AG08396 (cell line): ENCODE measurements at regions not wholly inside any gene's neighbourhood (a gene's known extent, or its start where the extent isn't known, plus 50 kb on each side); places are given as distances from the start of the nearest gene placed in this dataset.

ENCODE experiments used
- DNase-seq: peaks from one replicate; pipeline ENCODE4 v3.0.0; 2012; ENCODE audit warnings: low spot score, mixed read lengths

- no peak for DNase-seq
These were observed 228.1 kb downstream of the SNRPN start for GRCh38 chr15:25182736-25183445.

- DNase-seq: no peak
These were observed 228.9 kb downstream of the SNRPN start for GRCh38 chr15:25183581-25184251.

GRCh38 chr15:25184356-25185155, 229.8 kb downstream of the SNRPN start:
- DNase-seq: no peak

GRCh38 chr15:25185156-25185710, 230.4 kb downstream of the SNRPN start:
- DNase-seq: no peak

GRCh38 chr15:25185791-25186190, 231.0 kb downstream of the SNRPN start:
- DNase-seq: no peak

- DNase-seq: no peak
These were observed 231.6 kb downstream of the SNRPN start for GRCh38 chr15:25186411-25186810.

GRCh38 chr15:25186906-25187645, 232.3 kb downstream of the SNRPN start:
- no peak for DNase-seq

- no peak for DNase-seq
These were observed 233.3 kb downstream of the SNRPN start for GRCh38 chr15:25188051-25188450.

GRCh38 chr15:25188551-25189101, 233.8 kb downstream of the SNRPN start:
- no peak for DNase-seq

- DNase-seq: no peak
These were observed 234.8 kb downstream of the SNRPN start for GRCh38 chr15:25189551-25189950.

GRCh38 chr15:25192651-25193050, 237.9 kb downstream of the SNRPN start:
- DNase-seq: no peak

- DNase-seq: no peak
These were observed 231.5 kb downstream of the UBE3A start for GRCh38 chr15:25207369-25207768.

GRCh38 chr15:25208735-25209134, 230.1 kb downstream of the UBE3A start:
- DNase-seq: no peak

- DNase-seq: no peak
These were observed 218.0 kb downstream of the UBE3A start for GRCh38 chr15:25220834-25221233.

- no peak for DNase-seq
These were observed 214.4 kb downstream of the UBE3A start for GRCh38 chr15:25224396-25224795.

- no peak for DNase-seq
These were observed 212.5 kb downstream of the UBE3A start for GRCh38 chr15:25226360-25226759.

GRCh38 chr15:25228261-25228660, 210.6 kb downstream of the UBE3A start:
- no peak for DNase-seq

GRCh38 chr15:25230442-25230841, 208.4 kb downstream of the UBE3A start:
- DNase-seq: no peak

- no peak for DNase-seq
These were observed 205.0 kb downstream of the UBE3A start for GRCh38 chr15:25233766-25234350.

- no peak for DNase-seq
These were observed 204.0 kb downstream of the UBE3A start for GRCh38 chr15:25234831-25235230.

- no peak for DNase-seq
These were observed 203.4 kb downstream of the UBE3A start for GRCh38 chr15:25235391-25235790.
